HG03460 (cell line): ENCODE measurements at regions not wholly inside any gene's neighbourhood (a gene's known extent, or its start where the extent isn't known, plus 50 kb on each side); places are given as distances from the start of the nearest gene placed in this dataset.
"Not testable (repeated sequence)": the region's sequence is repeated elsewhere in the genome, so short reads cannot be mapped to it uniquely, and the experiment has no call there.

ENCODE experiments used
- ATAC-seq: cut with Tn5 transposase; IDR thresholded peaks from one replicate; pipeline ENCODE4 v1.9.1; 2021; ENCODE audit not compliant: unreplicated experiment

- no peak for ATAC-seq
Measured at GRCh38 chr12:63508543-63508942, 159.8 kb downstream of the DPY19L2 start.

- no peak for ATAC-seq
Measured at GRCh38 chr12:63499567-63499966, 168.7 kb downstream of the DPY19L2 start.

GRCh38 chr12:63498239-63498638, 170.1 kb downstream of the DPY19L2 start:
- no peak for ATAC-seq

GRCh38 chr12:63496654-63497053, 171.6 kb downstream of the DPY19L2 start:
- ATAC-seq = no peak

- ATAC-seq = no peak
Measured at GRCh38 chr12:63495974-63496373, 172.3 kb downstream of the DPY19L2 start.

- not testable (repeated sequence) for ATAC-seq
Measured at GRCh38 chr12:63493357-63493756, 174.9 kb downstream of the DPY19L2 start.

GRCh38 chr12:63480186-63480585, 188.1 kb downstream of the DPY19L2 start:
- no peak for ATAC-seq

GRCh38 chr12:63470161-63470560, 198.1 kb downstream of the DPY19L2 start:
- no peak for ATAC-seq

- no peak for ATAC-seq
Measured at GRCh38 chr12:63467951-63468350, 200.3 kb downstream of the DPY19L2 start.

- no peak for ATAC-seq
Measured at GRCh38 chr12:63457857-63458256, 210.4 kb downstream of the DPY19L2 start.

- ATAC-seq = no peak
Measured at GRCh38 chr12:63457428-63457827, 210.9 kb downstream of the DPY19L2 start.

- ATAC-seq = no peak
Measured at GRCh38 chr12:63450816-63451215, 217.5 kb downstream of the DPY19L2 start.

- ATAC-seq = no peak
Measured at GRCh38 chr12:63450334-63450733, 218.0 kb downstream of the DPY19L2 start.

- ATAC-seq = no peak
Measured at GRCh38 chr12:63445224-63445880, 222.9 kb downstream of the DPY19L2 start.

GRCh38 chr12:63440048-63440447, 228.2 kb downstream of the DPY19L2 start:
- ATAC-seq = no peak

GRCh38 chr12:63434384-63434783, 233.9 kb downstream of the DPY19L2 start:
- not testable (repeated sequence) for ATAC-seq

- ATAC-seq = not testable (repeated sequence)
Measured at GRCh38 chr12:63427969-63428368, 240.3 kb downstream of the DPY19L2 start.

GRCh38 chr12:63427029-63427428, 241.3 kb downstream of the DPY19L2 start:
- not testable (repeated sequence) for ATAC-seq

- no peak for ATAC-seq
Measured at GRCh38 chr12:63424671-63425070, 243.6 kb downstream of the DPY19L2 start.

GRCh38 chr12:63423839-63424238, 244.5 kb downstream of the DPY19L2 start:
- ATAC-seq = no peak

GRCh38 chr12:63420206-63420644, 248.1 kb downstream of the DPY19L2 start:
- peak; percentile 84 for ATAC-seq

- ATAC-seq = no peak
Measured at GRCh38 chr12:63419154-63419553, 249.1 kb downstream of the DPY19L2 start.

GRCh38 chr12:63416788-63417187, 251.5 kb downstream of the DPY19L2 start:
- ATAC-seq = no peak
